GM12878 (cell line): ENCODE measurements at regions not wholly inside any gene's neighbourhood (a gene's known extent, or its start where the extent isn't known, plus 50 kb on each side); places are given as distances from the start of the nearest gene placed in this dataset. TPM values are rescaled to one million over a fixed set of nuclear protein-coding genes. Genes with fewer than 3 reads are reported as not detected.

ENCODE experiments used
- NBN ChIP-seq: fragments of 450-650 bp; IDR thresholded peaks from 2 replicates; pipeline ENCODE4 v1.6.1; 2016
- NFIC ChIP-seq: IDR thresholded peaks from 2 replicates; pipeline ENCODE4 v1.6.1; 2012; ENCODE audit warnings: low read depth, mild to moderate bottlenecking, inconsistent platforms, low read length, moderate library complexity
- SREBF1 ChIP-seq: IDR thresholded peaks from 2 replicates; pipeline ENCODE4 v1.6.1; 2012; ENCODE audit warnings: mild to moderate bottlenecking, low read length
- TARDBP ChIP-seq: IDR thresholded peaks from 2 replicates; pipeline ENCODE4 v1.6.1; 2016; ENCODE audit warnings: borderline replicate concordance
- small RNA-seq: library from RNA; depleted of rRNA; stranded (forward); fragments of <200 nt; gene quantifications from one replicate; pipeline ENCODE3, GENCODE V24; 2014

GRCh38 chr2:173855661-173856060, 109.5 kb downstream of the SP3 start (continued):
- no peak for TF ChIP-seq SREBF1
- no peak for TF ChIP-seq TARDBP
- TF ChIP-seq NFIC = no peak
- no peak for TF ChIP-seq NBN

Small RNA genes in the stretch of these regions (small RNA-seq; reads per million reads assigned to genes)
- not detected for gene AC013410.2
